Suprapubic skin (tissue), 3 donors: ENCODE measurements at regions not wholly inside any gene's neighbourhood (a gene's known extent, or its start where the extent isn't known, plus 50 kb on each side); places are given as distances from the start of the nearest gene placed in this dataset.

Experiments
- EP300 ChIP-seq: sonication (generic); formaldehyde crosslinking; IDR thresholded peaks from one replicate; pipeline ENCODE4 v1.6.1; 2017; ENCODE audit warnings: antibody characterized with exemption
- POLR2A ChIP-seq, 2 donors: fragments of 450-650 bp; IDR thresholded peaks; one replicate each; pipeline ENCODE4 v1.6.1; 2017; ENCODE audit warnings: antibody characterized with exemption in 2 of 2, mild to moderate bottlenecking in 2 of 2, moderate library complexity in 2 of 2
- TF ChIP-seq, protein P1 (sequence below), 2 donors: fragments of 200-600 bp in 1 of 2; fragments of 450-650 bp in 1 of 2; sonication (generic) in 1 of 2; IDR thresholded peaks; one replicate each; pipeline ENCODE4 v1.5.1; 2016 to 2019; ENCODE audit warnings: antibody characterized with exemption in 2 of 2, mild to moderate bottlenecking in 1 of 2, moderate library complexity in 1 of 2

DNA sequence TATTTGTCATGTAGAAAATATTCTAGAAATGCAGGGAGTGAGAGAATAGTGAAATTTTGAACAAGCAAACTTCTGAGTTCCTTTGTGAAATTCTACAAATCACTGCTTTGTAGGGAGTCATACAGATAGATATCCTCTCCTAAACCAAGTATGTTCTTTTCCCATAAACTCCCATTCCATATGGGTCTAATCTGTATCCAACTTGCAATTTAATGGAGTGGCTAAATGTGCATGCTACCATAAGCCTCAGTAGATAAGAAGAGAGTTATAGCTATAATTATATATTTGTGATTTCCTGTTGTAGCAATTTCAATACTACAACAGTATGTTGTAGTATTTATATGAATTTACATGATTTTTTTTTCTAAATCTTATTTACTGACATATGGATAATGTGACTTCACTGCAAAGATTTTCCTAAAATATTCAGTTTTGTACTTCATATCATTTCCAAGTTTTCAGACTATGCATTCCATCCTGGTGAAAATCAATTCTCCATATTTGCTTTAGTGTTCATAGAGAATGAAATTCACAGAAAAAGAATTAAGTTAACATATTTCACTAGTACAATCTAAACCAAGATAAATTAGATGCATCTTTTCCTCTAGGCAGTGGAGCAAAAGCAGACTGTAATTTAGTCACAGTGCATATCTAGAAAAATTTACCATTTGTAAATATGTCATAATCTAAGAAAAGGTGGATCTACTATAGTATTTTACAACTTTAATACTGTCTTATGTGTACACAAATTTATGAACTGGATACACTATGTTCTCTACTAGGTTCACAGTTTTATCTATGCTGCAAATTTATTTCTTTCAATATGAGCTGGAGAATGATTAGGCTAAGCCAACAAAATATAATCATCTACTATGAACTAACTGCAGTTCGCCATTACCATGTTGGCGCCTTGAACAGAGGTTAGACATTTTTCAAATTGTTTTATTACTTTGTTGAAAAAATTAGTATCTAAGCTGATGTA, 372.9 kb upstream of the NDST3 start:
- TF ChIP-seq POLR2A (IDR thresholded peaks at IDR 0.05) (no peak), EP300 (no peak)
- TF ChIP-seq, protein P1, sequence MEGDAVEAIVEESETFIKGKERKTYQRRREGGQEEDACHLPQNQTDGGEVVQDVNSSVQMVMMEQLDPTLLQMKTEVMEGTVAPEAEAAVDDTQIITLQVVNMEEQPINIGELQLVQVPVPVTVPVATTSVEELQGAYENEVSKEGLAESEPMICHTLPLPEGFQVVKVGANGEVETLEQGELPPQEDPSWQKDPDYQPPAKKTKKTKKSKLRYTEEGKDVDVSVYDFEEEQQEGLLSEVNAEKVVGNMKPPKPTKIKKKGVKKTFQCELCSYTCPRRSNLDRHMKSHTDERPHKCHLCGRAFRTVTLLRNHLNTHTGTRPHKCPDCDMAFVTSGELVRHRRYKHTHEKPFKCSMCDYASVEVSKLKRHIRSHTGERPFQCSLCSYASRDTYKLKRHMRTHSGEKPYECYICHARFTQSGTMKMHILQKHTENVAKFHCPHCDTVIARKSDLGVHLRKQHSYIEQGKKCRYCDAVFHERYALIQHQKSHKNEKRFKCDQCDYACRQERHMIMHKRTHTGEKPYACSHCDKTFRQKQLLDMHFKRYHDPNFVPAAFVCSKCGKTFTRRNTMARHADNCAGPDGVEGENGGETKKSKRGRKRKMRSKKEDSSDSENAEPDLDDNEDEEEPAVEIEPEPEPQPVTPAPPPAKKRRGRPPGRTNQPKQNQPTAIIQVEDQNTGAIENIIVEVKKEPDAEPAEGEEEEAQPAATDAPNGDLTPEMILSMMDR (IDR thresholded peaks at IDR 0.05), result no peak
